Skeletal muscle satellite cell (primary cell): ENCODE measurements at regions not wholly inside any gene's neighbourhood (a gene's known extent, or its start where the extent isn't known, plus 50 kb on each side); places are given as distances from the start of the nearest gene placed in this dataset.

Experiments used
- H3K27me3 ChIP-seq: 2 replicates; pipeline ENCODE4 v1.7.0; 2013; ENCODE audit warnings: low read length; ENCODE audit not compliant: control insufficient read depth, insufficient read depth
- H3K36me3 ChIP-seq: 2 replicates; pipeline ENCODE4 v1.7.0; 2013; ENCODE audit warnings: mild to moderate bottlenecking, control low read depth, low read length; ENCODE audit not compliant: insufficient read depth
- H3K4me1 ChIP-seq: 2 replicates; pipeline ENCODE4 v1.7.0; 2013; ENCODE audit warnings: low read length; ENCODE audit not compliant: control insufficient read depth, insufficient read depth
- H3K4me2 ChIP-seq: 2 replicates; pipeline ENCODE4 v1.7.0; 2013; ENCODE audit warnings: mild to moderate bottlenecking, low read length
- H3K4me3 ChIP-seq: 2 replicates; pipeline ENCODE4 v1.7.0; 2013; ENCODE audit warnings: low read length
- H3K9ac ChIP-seq: 2 replicates; pipeline ENCODE4 v1.7.0; 2013; ENCODE audit warnings: mild to moderate bottlenecking, low read depth, low read length, moderate library complexity
- H3K9me3 ChIP-seq: replicated peaks from 2 replicates; pipeline ENCODE4 v1.7.0; 2013; ENCODE audit warnings: mild to moderate bottlenecking, control low read depth, low read length

DNA sequence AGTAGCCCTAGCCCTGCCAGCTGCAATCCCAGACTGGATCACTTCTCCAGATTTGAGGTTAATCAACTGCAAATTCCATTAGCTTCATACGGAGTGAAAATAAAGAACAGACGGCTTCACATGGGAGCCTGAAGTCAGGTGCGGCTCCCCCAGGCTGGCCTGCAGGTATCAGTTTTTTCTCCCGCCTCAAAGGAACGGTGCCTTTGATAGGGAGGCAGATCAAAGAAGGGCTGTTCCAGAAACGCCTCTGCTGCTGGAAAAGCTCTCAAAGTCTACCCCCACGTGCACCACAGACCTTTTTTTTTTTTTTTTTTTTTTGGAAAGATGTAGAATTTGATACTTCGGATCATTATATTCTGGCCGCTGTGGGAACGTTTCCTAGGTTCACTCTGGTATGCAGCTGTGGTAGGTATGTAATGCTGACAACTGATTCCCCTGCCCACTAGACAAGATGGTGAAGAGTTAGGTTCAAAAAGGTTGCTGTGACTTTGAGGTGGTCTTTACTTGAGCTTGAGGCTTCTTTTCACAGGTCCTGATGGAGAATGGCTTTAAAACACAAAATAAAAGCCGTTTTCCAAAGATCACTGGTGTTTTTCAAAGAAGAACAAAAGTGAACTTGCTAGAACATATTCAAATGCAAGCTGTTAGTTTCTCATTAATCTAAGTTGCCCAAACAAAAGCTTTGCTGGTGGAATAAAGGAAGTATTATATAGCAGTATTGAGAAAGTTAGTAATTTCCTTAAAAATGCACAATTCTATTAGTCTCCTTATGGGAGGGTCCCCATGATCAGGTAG, 189.0 kb upstream of the NFIA start:
- H3K4me2 ChIP-seq, result no peak overlapping the region
- no peaks in the 10 kb centered on the region for H3K27me3 ChIP-seq
- peaks cover 10% of the 10 kb centered on the region for H3K4me1 ChIP-seq
- H3K9me3 ChIP-seq, result no peaks in the 10 kb centered on the region
- no peaks in the 10 kb centered on the region for H3K36me3 ChIP-seq
- no peak overlapping the region for H3K4me3 ChIP-seq
- no peak overlapping the region for H3K9ac ChIP-seq

DNA sequence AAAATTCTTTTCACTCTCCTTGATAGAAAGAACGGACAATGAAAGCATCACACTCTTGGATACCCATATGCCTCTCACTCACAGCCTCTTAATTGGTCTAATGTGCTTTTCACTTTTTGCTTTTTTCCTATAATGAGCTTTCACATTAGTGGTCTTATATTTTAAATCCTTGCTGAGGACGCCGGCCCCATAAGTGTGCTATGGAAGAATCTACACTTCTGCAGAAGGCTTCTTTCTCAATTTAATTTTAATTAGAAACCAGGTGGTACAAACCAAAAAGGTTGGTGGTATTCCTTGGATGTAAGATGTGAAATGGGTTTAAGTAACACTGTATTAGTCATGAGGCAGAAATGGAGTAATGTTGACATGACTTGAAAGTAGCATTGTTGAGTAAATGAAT, 190.6 kb upstream of the NFIA start:
- H3K4me3 ChIP-seq, result no peak overlapping the region
- H3K27me3 ChIP-seq, result no peaks in the 10 kb centered on the region
- no peak overlapping the region for H3K4me2 ChIP-seq
- H3K4me1 ChIP-seq, result peaks cover 4% of the 10 kb centered on the region
- H3K9me3 ChIP-seq, result no peaks in the 10 kb centered on the region
- H3K36me3 ChIP-seq, result no peaks in the 10 kb centered on the region
- H3K9ac ChIP-seq, result no peak overlapping the region

DNA sequence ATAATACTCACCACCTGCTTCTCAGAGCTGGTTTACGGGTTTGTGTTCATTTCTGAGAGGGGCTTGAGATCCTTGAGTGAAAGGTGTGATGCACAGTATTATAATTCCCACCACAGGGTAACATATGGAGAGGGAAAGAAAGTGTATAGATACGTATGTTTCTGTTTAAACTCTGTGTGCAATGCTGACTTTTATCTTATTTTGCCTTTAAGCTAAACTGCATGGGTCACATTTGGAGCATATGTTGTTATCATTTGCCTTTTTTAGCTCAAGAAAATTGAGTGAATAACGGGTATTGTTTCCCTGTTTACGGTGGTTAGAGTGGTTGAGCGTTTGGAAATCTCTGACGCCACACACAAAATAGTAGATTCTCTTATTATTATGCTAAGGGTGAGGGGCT, 191.1 kb upstream of the NFIA start:
- H3K4me2 ChIP-seq, result no peak overlapping the region
- no peaks in the 10 kb centered on the region for H3K9me3 ChIP-seq
- no peaks in the 10 kb centered on the region for H3K27me3 ChIP-seq
- H3K4me1 ChIP-seq, result no peaks in the 10 kb centered on the region
- no peaks in the 10 kb centered on the region for H3K36me3 ChIP-seq
- no peak overlapping the region for H3K4me3 ChIP-seq
- H3K9ac ChIP-seq, result no peak overlapping the region

DNA sequence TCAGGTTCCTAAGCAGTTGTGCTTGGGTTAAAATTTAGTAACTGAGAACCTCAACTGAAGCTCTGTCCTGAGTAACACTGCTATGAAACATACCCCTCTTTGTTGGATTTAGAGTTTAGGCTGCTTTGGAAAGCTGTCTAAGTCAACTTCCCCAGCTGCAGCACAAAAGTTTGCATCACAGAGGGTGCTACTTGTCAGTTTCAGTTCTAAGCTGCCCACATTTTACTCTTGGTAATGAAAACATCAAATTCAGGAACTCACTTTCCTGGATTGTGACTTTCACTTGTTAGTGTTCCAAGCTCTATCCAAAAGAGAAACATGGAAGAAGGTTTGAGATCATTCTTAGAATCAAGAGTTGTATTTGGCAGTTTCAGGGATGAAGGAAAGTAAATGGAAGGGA, 191.7 kb upstream of the NFIA start:
- Histone ChIP-seq H3K4me1 (no peaks in the 10 kb centered on the region), H3K9ac (no peak overlapping the region), H3K27me3 (no peaks in the 10 kb centered on the region), H3K4me3 (no peak overlapping the region), H3K36me3 (no peaks in the 10 kb centered on the region), H3K9me3 (no peaks in the 10 kb centered on the region), H3K4me2 (no peak overlapping the region)

- no peak overlapping the region for H3K9ac ChIP-seq
- no peaks in the 10 kb centered on the region for H3K36me3 ChIP-seq
- H3K27me3 ChIP-seq, result no peaks in the 10 kb centered on the region
- no peaks in the 10 kb centered on the region for H3K4me1 ChIP-seq
- H3K9me3 ChIP-seq, result no peaks in the 10 kb centered on the region
- H3K4me2 ChIP-seq, result no peak overlapping the region
- no peak overlapping the region for H3K4me3 ChIP-seq
Measured at GRCh38 chr1:60889709-60890108, 192.7 kb upstream of the NFIA start.

- Histone ChIP-seq H3K4me1 (no peaks in the 10 kb centered on the region), H3K4me3 (no peak overlapping the region), H3K9ac (no peak overlapping the region), H3K36me3 (no peaks in the 10 kb centered on the region), H3K27me3 (no peaks in the 10 kb centered on the region), H3K9me3 (no peaks in the 10 kb centered on the region), H3K4me2 (no peak overlapping the region)
Measured at GRCh38 chr1:60888126-60888525, 194.2 kb upstream of the NFIA start.

DNA sequence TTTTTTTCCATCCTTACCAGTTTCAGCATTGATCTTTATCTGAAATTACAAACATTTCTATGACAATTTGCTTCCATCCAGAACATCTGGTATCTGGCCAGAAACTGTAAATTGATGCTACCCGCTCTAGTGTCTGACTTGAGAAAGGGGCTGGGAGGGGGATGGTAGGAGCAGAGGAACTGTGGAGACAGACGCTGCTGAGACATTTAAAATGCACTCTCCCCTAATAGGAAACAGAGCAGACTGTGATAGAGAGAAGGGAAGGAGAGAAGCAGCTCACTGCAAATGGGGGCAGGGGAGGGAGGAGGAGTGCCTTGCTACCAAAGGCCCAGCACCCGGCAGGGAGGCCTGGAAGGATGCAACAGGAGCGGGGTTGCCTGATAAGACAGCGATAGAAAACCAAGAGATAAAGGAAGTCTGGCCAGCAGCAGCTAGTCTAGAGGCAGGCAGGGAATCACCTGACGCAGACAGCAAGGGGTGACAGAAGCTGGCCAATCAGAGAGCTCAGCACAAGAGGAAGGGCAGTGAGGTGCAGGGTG, 195.5 kb upstream of the NFIA start:
- H3K9ac ChIP-seq, result no peak overlapping the region
- H3K27me3 ChIP-seq, result no peaks in the 10 kb centered on the region
- H3K36me3 ChIP-seq, result no peaks in the 10 kb centered on the region
- H3K4me1 ChIP-seq, result no peaks in the 10 kb centered on the region
- no peaks in the 10 kb centered on the region for H3K9me3 ChIP-seq
- no peak overlapping the region for H3K4me2 ChIP-seq
- no peak overlapping the region for H3K4me3 ChIP-seq

- no peaks in the 10 kb centered on the region for H3K27me3 ChIP-seq
- H3K9me3 ChIP-seq, result no peaks in the 10 kb centered on the region
- H3K9ac ChIP-seq, result no peak overlapping the region
- H3K4me1 ChIP-seq, result peaks cover 3% of the 10 kb centered on the region
- no peaks in the 10 kb centered on the region for H3K36me3 ChIP-seq
- H3K4me3 ChIP-seq, result no peak overlapping the region
- H3K4me2 ChIP-seq, result no peak overlapping the region
Measured at GRCh38 chr1:60886090-60886489, 196.3 kb upstream of the NFIA start.

DNA sequence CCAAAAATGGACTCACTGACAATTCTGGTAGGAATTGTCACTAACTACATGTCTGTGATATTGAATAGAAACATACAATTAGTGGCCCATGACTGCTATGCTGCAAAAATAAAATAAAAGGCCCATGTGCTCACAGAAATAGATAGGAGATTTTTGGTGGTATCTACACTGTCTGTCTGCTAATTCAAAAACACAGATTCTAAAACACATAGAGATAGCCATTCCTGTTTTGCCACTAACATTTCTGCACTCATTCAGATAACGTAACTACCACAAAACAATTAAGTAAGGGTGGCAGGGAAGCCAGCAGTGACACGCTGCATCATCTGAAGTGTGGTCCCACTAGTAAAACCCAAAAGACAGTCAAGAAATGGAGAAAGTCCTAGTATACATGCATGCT, 202.2 kb upstream of the NFIA start:
- Histone ChIP-seq H3K27me3 (no peaks in the 10 kb centered on the region), H3K4me3 (no peak overlapping the region), H3K36me3 (no peaks in the 10 kb centered on the region), H3K9me3 (no peaks in the 10 kb centered on the region), H3K4me1 (peaks cover 18% of the 10 kb centered on the region), H3K9ac (no peak overlapping the region), H3K4me2 (no peak overlapping the region)

DNA sequence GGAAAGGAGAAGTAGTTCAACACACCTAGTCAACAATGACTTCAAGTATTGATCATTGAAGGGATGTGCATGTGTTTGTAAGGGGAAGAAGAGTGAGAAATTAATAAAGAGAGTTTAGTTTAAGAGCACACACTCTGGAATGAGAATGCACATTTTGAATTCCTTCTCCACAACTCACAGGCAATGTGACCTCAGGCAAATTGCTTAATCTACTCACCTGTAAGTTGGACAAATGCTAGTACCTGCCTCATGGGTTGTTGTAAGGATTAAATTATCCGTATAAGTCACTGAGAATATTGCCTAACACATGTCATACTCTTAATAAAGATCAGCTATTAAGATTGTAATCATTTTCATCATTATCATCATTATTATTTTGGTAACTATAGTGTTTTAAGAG, 204.0 kb upstream of the NFIA start:
- H3K4me3 ChIP-seq, result no peak overlapping the region
- H3K27me3 ChIP-seq, result no peaks in the 10 kb centered on the region
- H3K4me1 ChIP-seq, result peaks cover 26% of the 10 kb centered on the region
- no peaks in the 10 kb centered on the region for H3K36me3 ChIP-seq
- no peak overlapping the region for H3K4me2 ChIP-seq
- no peak overlapping the region for H3K9ac ChIP-seq
- no peaks in the 10 kb centered on the region for H3K9me3 ChIP-seq

DNA sequence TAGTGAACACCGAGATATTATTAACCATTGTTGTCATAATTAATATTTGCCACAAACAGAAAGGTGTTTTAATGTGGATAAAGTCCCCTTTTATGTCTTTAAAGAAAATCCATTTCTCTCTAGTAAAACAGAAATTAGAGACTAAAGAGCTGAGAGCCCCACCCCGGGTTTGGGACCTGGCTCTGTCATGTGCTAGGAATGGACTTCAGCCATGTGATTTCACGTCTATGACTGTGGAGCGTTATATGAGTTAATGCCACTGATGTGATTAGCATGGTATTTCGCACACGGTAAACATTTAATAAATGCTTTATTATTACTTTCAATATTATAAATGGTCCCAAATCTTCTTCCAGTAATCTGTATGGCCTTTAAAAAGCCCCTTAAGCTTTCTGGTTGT, 205.0 kb upstream of the NFIA start:
- Histone ChIP-seq H3K4me2 (no peak overlapping the region), H3K4me3 (no peak overlapping the region), H3K9ac (no peak overlapping the region), H3K4me1 (peaks cover 26% of the 10 kb centered on the region), H3K27me3 (no peaks in the 10 kb centered on the region), H3K36me3 (no peaks in the 10 kb centered on the region), H3K9me3 (no peaks in the 10 kb centered on the region)

- H3K9ac ChIP-seq, result no peak overlapping the region
- H3K36me3 ChIP-seq, result no peaks in the 10 kb centered on the region
- no peaks in the 10 kb centered on the region for H3K9me3 ChIP-seq
- H3K27me3 ChIP-seq, result no peaks in the 10 kb centered on the region
- no peak overlapping the region for H3K4me2 ChIP-seq
- no peak overlapping the region for H3K4me3 ChIP-seq
- H3K4me1 ChIP-seq, result peaks cover 26% of the 10 kb centered on the region
Measured at GRCh38 chr1:60876952-60877351, 205.4 kb upstream of the NFIA start.
